SK-N-MC (cell line): ENCODE measurements at regions not wholly inside any gene's neighbourhood (a gene's known extent, or its start where the extent isn't known, plus 50 kb on each side); places are given as distances from the start of the nearest gene placed in this dataset.

Experiments used
- EZH2 ChIP-seq: fragments of 200-600 bp; sonication (generic); IDR thresholded peaks from one replicate; pipeline ENCODE4 v1.6.1; 2017; ENCODE audit warnings: antibody characterized with exemption
- FOXP2 ChIP-seq: optimal IDR thresholded peaks from 2 replicates; pipeline ENCODE3; 2011; ENCODE audit warnings: mild to moderate bottlenecking, moderate library complexity; ENCODE audit not compliant: insufficient read depth; ENCODE audit errors: extremely low read length, control extremely low read depth
- POLR2AphosphoS5 ChIP-seq: IDR thresholded peaks from 2 replicates; pipeline ENCODE4 v1.6.1; 2012; ENCODE audit warnings: mild to moderate bottlenecking, low read depth, low read length, borderline replicate concordance

GRCh38 chrX:15167826-15168225 lies 102.1 kb downstream of the ASB9 start:
- TF ChIP-seq POLR2AphosphoS5 (no peak), EZH2 (no peak), FOXP2 (no peak)
